OCI-LY7 (cell line): ENCODE measurements at regions not wholly inside any gene's neighbourhood (a gene's known extent, or its start where the extent isn't known, plus 50 kb on each side); places are given as distances from the start of the nearest gene placed in this dataset.
"Not testable (repeated sequence)": the region's sequence is repeated elsewhere in the genome, so short reads cannot be mapped to it uniquely, and the experiment has no call there.

Experiments used
- BruUV-seq: library from RNA; stranded (reverse); fragments of 400-500 nt; replicated peaks from 2 replicates; lab custom pipeline; 2021; lab: Mats Ljungman, UMichigan
- CTCF ChIA-PET: fragments of 300-600 bp; sonication (Branson Sonifier 250); formaldehyde crosslinking; loops from one replicate; lab custom pipeline; 2022; ENCODE audit warnings: antibody characterized with exemption; ENCODE audit not compliant: unreplicated experiment; lab: Charles Lee
- POLR2A ChIA-PET: fragments of 300-600 bp; sonication (Branson Sonifier 250); formaldehyde crosslinking; loops from one replicate; lab custom pipeline; 2022; ENCODE audit warnings: antibody characterized with exemption; lab: Charles Lee
- DNase-seq: peaks from one replicate; pipeline ENCODE4 v3.0.0-alpha.2; 2015; ENCODE audit warnings: low spot score
- H2AFZ ChIP-seq: fragments of 200-600 bp; sonication (generic), shearing (Covaris generic); 2 replicates; pipeline ENCODE4 v1.6.1; 2014; ENCODE audit warnings: mild to moderate bottlenecking, antibody characterized with exemption, low read length, moderate library complexity
- H3K27ac ChIP-seq: fragments of 200-600 bp; sonication (generic); 2 replicates; pipeline ENCODE4 v1.5.1; 2014; ENCODE audit warnings: mixed run types, low read depth, mild to moderate bottlenecking, moderate library complexity, low read length, inconsistent platforms; ENCODE audit not compliant: poor library complexity, severe bottlenecking
- H3K36me3 ChIP-seq: fragments of 200-600 bp; sonication (generic); 2 replicates; pipeline ENCODE4 v1.6.1; 2014; ENCODE audit warnings: mild to moderate bottlenecking, antibody characterized with exemption, low read length, moderate library complexity, mixed read lengths; ENCODE audit not compliant: insufficient read depth
- H3K4me1 ChIP-seq: fragments of 200-600 bp; sonication (generic); 2 replicates; pipeline ENCODE4 v1.5.1; 2014; ENCODE audit warnings: mild to moderate bottlenecking, low read length; ENCODE audit not compliant: insufficient read depth, poor library complexity, severe bottlenecking
- H3K4me2 ChIP-seq: fragments of 200-600 bp; sonication (generic); 2 replicates; pipeline ENCODE4 v1.6.1; 2014; ENCODE audit warnings: mild to moderate bottlenecking, low read length
- H3K4me3 ChIP-seq: fragments of 200-600 bp; sonication (generic); 2 replicates; pipeline ENCODE4 v1.5.1; 2014; ENCODE audit warnings: mild to moderate bottlenecking, low read depth, low read length; ENCODE audit not compliant: poor library complexity, severe bottlenecking
- H3K79me2 ChIP-seq: fragments of 200-600 bp; sonication (generic); 2 replicates; pipeline ENCODE4 v1.6.1; 2016; ENCODE audit warnings: low read depth, mild to moderate bottlenecking, low read length, moderate library complexity, mixed read lengths; ENCODE audit not compliant: insufficient read depth
- H3K9me2 ChIP-seq: fragments of 200-600 bp; sonication (generic); 2 replicates; pipeline ENCODE4 v1.6.1; 2016; ENCODE audit warnings: mild to moderate bottlenecking, low read length, mixed read lengths; ENCODE audit not compliant: insufficient read depth
- H3K9me3 ChIP-seq: fragments of 200-600 bp; sonication (generic); 2 replicates; pipeline ENCODE4 v1.6.1; 2014; ENCODE audit warnings: mild to moderate bottlenecking, mixed run types, low read length, mixed read lengths
- H4K20me1 ChIP-seq: fragments of 200-600 bp; sonication (generic); 2 replicates; pipeline ENCODE4 v1.6.1; 2014; ENCODE audit warnings: mild to moderate bottlenecking, antibody characterized with exemption, low read length, moderate library complexity, mixed read lengths; ENCODE audit not compliant: insufficient read depth
- EZH2phosphoT487 ChIP-seq: fragments of 200-600 bp; sonication (generic); IDR thresholded peaks from 2 replicates; pipeline ENCODE4 v1.6.1; 2018; ENCODE audit warnings: low read depth, borderline replicate concordance, mild to moderate bottlenecking, mixed run types, antibody characterized with exemption, low read length, moderate library complexity, mixed read lengths
- intact Hi-C: fragments of 100-400 bp; cut with micrococcal nuclease; formaldehyde crosslinking; loops from one replicate; pipeline ENCODE4 v1.10.0; 2022; ENCODE audit not compliant: unreplicated experiment
- TF ChIP-seq, protein P1 (sequence below): fragments of 200-600 bp; sonication (generic); conservative IDR thresholded peaks from 2 replicates; pipeline ENCODE4 v1.5.1; 2014; ENCODE audit warnings: mild to moderate bottlenecking, antibody characterized with exemption, low read length, moderate library complexity, mixed read lengths

GRCh38 chr20:5663396-5663795, 52.6 kb upstream of the GPCPD1 start:
- Histone ChIP-seq H3K4me3 (no peak overlapping the region), H2AFZ (peak overlapping the region; percentile 86), H3K9me2 (no peaks in the 10 kb centered on the region), H3K9me3 (peaks cover 6% of the 10 kb centered on the region; the same call in 1 of the 2 replicates), H3K4me1 (peaks cover 81% of the 10 kb centered on the region), H3K4me2 (peak overlapping the region; percentile 15; the same call in 1 of the 2 replicates), H3K27ac (peak overlapping the region; percentile 63), H3K79me2 (no peaks in the 10 kb centered on the region), H4K20me1 (no peaks in the 10 kb centered on the region), H3K36me3 (no peaks in the 10 kb centered on the region)
- TF ChIP-seq, protein P1, sequence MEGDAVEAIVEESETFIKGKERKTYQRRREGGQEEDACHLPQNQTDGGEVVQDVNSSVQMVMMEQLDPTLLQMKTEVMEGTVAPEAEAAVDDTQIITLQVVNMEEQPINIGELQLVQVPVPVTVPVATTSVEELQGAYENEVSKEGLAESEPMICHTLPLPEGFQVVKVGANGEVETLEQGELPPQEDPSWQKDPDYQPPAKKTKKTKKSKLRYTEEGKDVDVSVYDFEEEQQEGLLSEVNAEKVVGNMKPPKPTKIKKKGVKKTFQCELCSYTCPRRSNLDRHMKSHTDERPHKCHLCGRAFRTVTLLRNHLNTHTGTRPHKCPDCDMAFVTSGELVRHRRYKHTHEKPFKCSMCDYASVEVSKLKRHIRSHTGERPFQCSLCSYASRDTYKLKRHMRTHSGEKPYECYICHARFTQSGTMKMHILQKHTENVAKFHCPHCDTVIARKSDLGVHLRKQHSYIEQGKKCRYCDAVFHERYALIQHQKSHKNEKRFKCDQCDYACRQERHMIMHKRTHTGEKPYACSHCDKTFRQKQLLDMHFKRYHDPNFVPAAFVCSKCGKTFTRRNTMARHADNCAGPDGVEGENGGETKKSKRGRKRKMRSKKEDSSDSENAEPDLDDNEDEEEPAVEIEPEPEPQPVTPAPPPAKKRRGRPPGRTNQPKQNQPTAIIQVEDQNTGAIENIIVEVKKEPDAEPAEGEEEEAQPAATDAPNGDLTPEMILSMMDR, result no peak
- TF ChIP-seq EZH2phosphoT487, result no peak
- POLR2A ChIA-PET, result interaction anchor here (0.8 to 3.0 kb wide), 4 partner anchors 10 to 17 kb away, joined by 3 to 24 read pairs (median 7); no protein-coding TSS in a partner anchor
- no peak for DNase-seq
- CTCF ChIA-PET, result interaction anchor here (1.2 kb wide), 1 partner anchor 12 kb away, joined by 3 read pairs; no protein-coding TSS in a partner anchor
- intact Hi-C loops, result no loop called here
- no TSS peak for BruUV-seq

DNA sequence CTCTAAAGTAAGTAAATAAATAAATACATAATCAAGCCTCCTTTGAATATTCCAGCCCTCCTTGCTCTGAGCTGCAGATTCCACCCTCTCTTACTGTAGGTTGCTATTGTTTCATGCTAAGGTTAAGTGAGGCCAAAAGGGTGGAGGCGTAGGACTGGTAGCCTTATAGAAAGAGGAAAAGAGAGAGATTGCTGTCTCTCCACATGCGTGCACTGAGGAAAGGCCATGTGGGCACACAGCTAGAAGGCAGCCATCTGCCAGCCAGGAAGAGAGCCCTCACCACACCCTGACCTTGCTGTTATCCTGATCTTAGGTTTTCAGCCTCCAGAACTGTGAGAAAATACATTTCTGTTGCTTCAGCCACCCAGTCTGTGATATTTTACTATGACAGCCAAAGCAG, 52.0 kb upstream of the GPCPD1 start:
- peaks cover 6% of the 10 kb centered on the region; the same call in 1 of the 2 replicates for H3K9me3 ChIP-seq
- peak overlapping the region; percentile 63 for H3K27ac ChIP-seq
- ChIA-PET CTCF (interaction anchor here (1.2 kb wide), 1 partner anchor 11 kb away, joined by 3 read pairs; no protein-coding TSS in a partner anchor), POLR2A (interaction anchor here (0.7 to 3.0 kb wide), 10 partner anchors 9 to 158 kb away, joined by 3 to 24 read pairs (median 5); no protein-coding TSS in a partner anchor)
- TF ChIP-seq EZH2phosphoT487, result no peak
- TF ChIP-seq, protein P1, result no peak
- peak overlapping the region; percentile 86 for H2AFZ ChIP-seq
- no peaks in the 10 kb centered on the region for H3K36me3 ChIP-seq
- H4K20me1 ChIP-seq, result no peaks in the 10 kb centered on the region
- H3K4me3 ChIP-seq, result no peak overlapping the region
- intact Hi-C loops, result no loop called here
- peak overlapping the region; percentile 37 for H3K4me2 ChIP-seq
- DNase-seq, result no peak
- no TSS peak for BruUV-seq
- peaks cover 79% of the 10 kb centered on the region for H3K4me1 ChIP-seq
- H3K79me2 ChIP-seq, result no peaks in the 10 kb centered on the region
- H3K9me2 ChIP-seq, result no peaks in the 10 kb centered on the region

DNA sequence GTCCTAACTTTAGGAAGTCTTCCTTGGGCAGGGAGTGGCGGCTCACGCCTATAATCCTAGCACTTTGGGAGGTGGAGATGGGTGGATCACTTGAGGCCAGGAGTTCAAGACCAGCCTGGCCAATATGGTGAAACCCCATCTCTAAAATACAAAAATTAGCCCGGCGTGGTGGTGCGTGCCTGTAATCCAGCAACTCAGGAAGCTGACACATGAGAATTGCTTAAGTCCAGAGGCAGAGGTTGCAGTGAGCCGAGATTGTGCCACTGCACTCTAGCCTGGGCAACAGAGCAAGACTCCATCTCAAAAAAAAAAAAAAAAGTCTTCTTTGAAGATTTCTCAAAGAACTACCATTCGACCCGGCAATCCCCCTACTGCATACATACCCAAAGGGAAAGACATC, 50.0 kb upstream of the GPCPD1 start:
- H4K20me1 ChIP-seq, BruUV-seq, H3K36me3 ChIP-seq, H3K4me3 ChIP-seq, intact Hi-C loops, H3K9me2 ChIP-seq, DNase-seq, H3K9me3 ChIP-seq, CTCF ChIA-PET, H3K79me2 ChIP-seq: not testable (repeated sequence)
- Histone ChIP-seq H3K4me2 (0 out of 2 replicates have a peak overlapping the region, but pooled peaks have one; percentile 16), H2AFZ (peak overlapping the region; percentile 9; the same call in 1 of the 2 replicates), H3K4me1 (peaks cover 87% of the 10 kb centered on the region), H3K27ac (peak overlapping the region; percentile 88)
- POLR2A ChIA-PET, result interaction anchor here (0.5 to 7.0 kb wide), 8 partner anchors 7 to 67 kb away, joined by 3 to 72 read pairs (median 4); no protein-coding TSS in a partner anchor
